ENCODE measurements at regions not wholly inside any gene's neighbourhood (a gene's known extent, or its start where the extent isn't known, plus 50 kb on each side); places are given as distances from the start of the nearest gene placed in this dataset.

GRCh38 chr4:33283818-33284217 is 2563.6 kb downstream of the PCDH7 start:
- Histone ChIP-seq H3K4me3 (no peak overlapping the region), H3K27ac (no peak overlapping the region), H3K9me3 (no peaks in the 10 kb centered on the region), H3K4me2 (no peak overlapping the region), H3K4me1 (no peaks in the 10 kb centered on the region)
- no peak for ATAC-seq
- DNase-seq (ENCODE audit: low read depth in 1 of 2, low spot score in 1 of 2), result no peak
- 44% methylated on average over 1 of the region's 1 CpG for WGBS (ENCODE audit: missing lambda C conversion rate)
- FAIRE-seq, result no peak
- ChIA-PET CTCF (no interaction called here), POLR2A (no interaction called here)
- no peak for TF ChIP-seq ELK1 (IDR thresholded peaks at IDR 0.05; ENCODE audit: low read depth, low read length)
- TF ChIP-seq PHF8 (IDR thresholded peaks at IDR 0.05; ENCODE audit: borderline replicate concordance, low read depth), result no peak
- TF ChIP-seq, protein P1, sequence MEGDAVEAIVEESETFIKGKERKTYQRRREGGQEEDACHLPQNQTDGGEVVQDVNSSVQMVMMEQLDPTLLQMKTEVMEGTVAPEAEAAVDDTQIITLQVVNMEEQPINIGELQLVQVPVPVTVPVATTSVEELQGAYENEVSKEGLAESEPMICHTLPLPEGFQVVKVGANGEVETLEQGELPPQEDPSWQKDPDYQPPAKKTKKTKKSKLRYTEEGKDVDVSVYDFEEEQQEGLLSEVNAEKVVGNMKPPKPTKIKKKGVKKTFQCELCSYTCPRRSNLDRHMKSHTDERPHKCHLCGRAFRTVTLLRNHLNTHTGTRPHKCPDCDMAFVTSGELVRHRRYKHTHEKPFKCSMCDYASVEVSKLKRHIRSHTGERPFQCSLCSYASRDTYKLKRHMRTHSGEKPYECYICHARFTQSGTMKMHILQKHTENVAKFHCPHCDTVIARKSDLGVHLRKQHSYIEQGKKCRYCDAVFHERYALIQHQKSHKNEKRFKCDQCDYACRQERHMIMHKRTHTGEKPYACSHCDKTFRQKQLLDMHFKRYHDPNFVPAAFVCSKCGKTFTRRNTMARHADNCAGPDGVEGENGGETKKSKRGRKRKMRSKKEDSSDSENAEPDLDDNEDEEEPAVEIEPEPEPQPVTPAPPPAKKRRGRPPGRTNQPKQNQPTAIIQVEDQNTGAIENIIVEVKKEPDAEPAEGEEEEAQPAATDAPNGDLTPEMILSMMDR (IDR thresholded peaks at IDR 0.05), result no peak
- peak; percentile 37 for TF ChIP-seq MAFK (IDR thresholded peaks at IDR 0.05; ENCODE audit: partially characterized antibody)

DNA sequence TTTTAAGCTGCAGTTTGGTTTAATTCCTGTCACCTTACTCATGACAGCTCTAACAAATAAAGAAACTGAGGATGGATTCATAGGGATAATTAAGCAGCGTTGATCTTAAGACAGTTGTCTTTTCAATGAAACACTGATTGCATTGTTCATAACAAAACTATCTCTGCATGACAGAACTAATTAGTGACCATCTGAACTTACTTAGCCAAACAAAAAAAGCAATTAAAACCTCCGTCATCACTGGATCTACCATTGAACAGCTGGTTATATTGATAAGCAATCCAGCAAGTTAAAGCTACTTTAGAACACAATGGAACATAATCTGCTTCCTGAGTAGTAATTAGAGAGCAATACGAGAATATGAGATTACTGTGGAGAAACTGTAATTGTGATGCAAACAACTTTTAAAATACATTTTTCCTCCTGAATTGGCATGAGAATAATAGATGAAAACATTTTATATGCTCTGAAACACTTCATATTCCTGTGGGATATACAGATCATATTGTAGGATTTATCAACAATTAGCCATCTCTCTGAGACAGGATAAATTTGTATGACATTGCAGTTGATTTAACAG is 2576.8 kb downstream of the PCDH7 start:
- POLR2A ChIA-PET, result no interaction called here
- Histone ChIP-seq H3K4me1 (no peaks in the 10 kb centered on the region), H3K4me2 (no peak overlapping the region), H3K27ac (no peak overlapping the region), H3K4me3 (no peak overlapping the region), H3K9me3 (no peaks in the 10 kb centered on the region)
- CTCF ChIA-PET, result no interaction called here
- TF ChIP-seq HMGXB4 (CRISPR knock-in tag; IDR thresholded peaks at IDR 0.05; ENCODE audit: borderline replicate concordance) (no peak), ATOH8 (CRISPR knock-in tag; IDR thresholded peaks at IDR 0.05; ENCODE audit: low read depth) (no peak), EHF (CRISPR knock-in tag; IDR thresholded peaks at IDR 0.05) (no peak), HOXA7 (CRISPR knock-in tag; IDR thresholded peaks at IDR 0.05) (no peak), GATA3 (IDR thresholded peaks at IDR 0.05; ENCODE audit: borderline replicate concordance) (no peak), HEYL (CRISPR knock-in tag; IDR thresholded peaks at IDR 0.05) (no peak), ELK1 (IDR thresholded peaks at IDR 0.05; ENCODE audit: low read depth, low read length) (no peak), ZFP36 (IDR thresholded peaks at IDR 0.05; ENCODE audit: borderline replicate concordance, partially characterized antibody) (no peak), KDM1A (IDR thresholded peaks at IDR 0.05; ENCODE audit: low read depth) (no peak), TFCP2L1 (CRISPR knock-in tag; IDR thresholded peaks at IDR 0.05) (no peak), BHLHE40 (IDR thresholded peaks at IDR 0.05; ENCODE audit: low read depth, low read length) (no peak), HOXB13 (CRISPR knock-in tag; IDR thresholded peaks at IDR 0.05; ENCODE audit: low read depth) (no peak), KDM5A (IDR thresholded peaks at IDR 0.05) (no peak), FOSL2 (IDR thresholded peaks at IDR 0.05) (no peak), FOSL2 (CRISPR knock-in tag; IDR thresholded peaks at IDR 0.05) (no peak), FOXS1 (CRISPR knock-in tag; IDR thresholded peaks at IDR 0.05) (no peak), NFE2L2 (conservative IDR thresholded peaks at IDR 0.05; ENCODE audit: low read length) (no peak), RAD21 (conservative IDR thresholded peaks at IDR 0.05 in 1 of 2, IDR thresholded peaks at IDR 0.05 in 1 of 2) (no peak), CHD4 (IDR thresholded peaks at IDR 0.05; ENCODE audit: borderline replicate concordance) (no peak), PHF8 (IDR thresholded peaks at IDR 0.05; ENCODE audit: borderline replicate concordance, low read depth) (no peak)
- TF ChIP-seq, protein P2, sequence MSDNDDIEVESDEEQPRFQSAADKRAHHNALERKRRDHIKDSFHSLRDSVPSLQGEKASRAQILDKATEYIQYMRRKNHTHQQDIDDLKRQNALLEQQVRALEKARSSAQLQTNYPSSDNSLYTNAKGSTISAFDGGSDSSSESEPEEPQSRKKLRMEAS (IDR thresholded peaks at IDR 0.05), result no peak
- no peak for FAIRE-seq
- WGBS (ENCODE audit: missing lambda C conversion rate), result 38% methylated on average over 3 of the region's 3 CpGs
- ATAC-seq, result no peak
- DNase-seq (ENCODE audit: low read depth in 1 of 2, low spot score in 1 of 2), result no peak
